WI38 (cell line): ENCODE measurements at regions not wholly inside any gene's neighbourhood (a gene's known extent, or its start where the extent isn't known, plus 50 kb on each side); places are given as distances from the start of the nearest gene placed in this dataset.

Source experiments
- H3K4me3 ChIP-seq: 2 replicates; pipeline ENCODE4 v1.5.1; 2011; ENCODE audit warnings: low read depth, mild to moderate bottlenecking, control low read depth, low read length
- TF ChIP-seq, protein P1 (sequence below): IDR thresholded peaks from 2 replicates; pipeline ENCODE4 v1.5.1; 2012; ENCODE audit warnings: low read depth, mild to moderate bottlenecking, control low read depth, low read length

DNA sequence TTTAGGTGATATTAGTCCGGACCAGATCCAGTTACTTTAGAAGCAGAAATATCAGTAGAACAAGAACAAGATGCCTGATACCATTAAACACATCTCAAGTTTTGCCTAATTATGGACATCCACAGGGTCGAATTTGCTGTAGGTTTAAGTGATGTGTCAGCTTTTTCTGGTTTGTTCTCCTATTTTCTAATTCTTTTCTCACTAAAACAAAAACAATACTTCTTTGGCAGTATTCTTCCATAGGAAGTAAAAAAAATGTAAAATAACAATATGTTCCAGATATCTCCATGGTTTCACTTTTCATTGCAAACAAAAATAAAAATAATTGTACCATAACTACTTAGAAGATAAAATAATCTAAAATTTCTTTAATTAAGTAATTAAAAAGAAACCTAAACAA, 265.7 kb downstream of the SHOX2 start:
- no peak overlapping the region for H3K4me3 ChIP-seq
- TF ChIP-seq, protein P1, sequence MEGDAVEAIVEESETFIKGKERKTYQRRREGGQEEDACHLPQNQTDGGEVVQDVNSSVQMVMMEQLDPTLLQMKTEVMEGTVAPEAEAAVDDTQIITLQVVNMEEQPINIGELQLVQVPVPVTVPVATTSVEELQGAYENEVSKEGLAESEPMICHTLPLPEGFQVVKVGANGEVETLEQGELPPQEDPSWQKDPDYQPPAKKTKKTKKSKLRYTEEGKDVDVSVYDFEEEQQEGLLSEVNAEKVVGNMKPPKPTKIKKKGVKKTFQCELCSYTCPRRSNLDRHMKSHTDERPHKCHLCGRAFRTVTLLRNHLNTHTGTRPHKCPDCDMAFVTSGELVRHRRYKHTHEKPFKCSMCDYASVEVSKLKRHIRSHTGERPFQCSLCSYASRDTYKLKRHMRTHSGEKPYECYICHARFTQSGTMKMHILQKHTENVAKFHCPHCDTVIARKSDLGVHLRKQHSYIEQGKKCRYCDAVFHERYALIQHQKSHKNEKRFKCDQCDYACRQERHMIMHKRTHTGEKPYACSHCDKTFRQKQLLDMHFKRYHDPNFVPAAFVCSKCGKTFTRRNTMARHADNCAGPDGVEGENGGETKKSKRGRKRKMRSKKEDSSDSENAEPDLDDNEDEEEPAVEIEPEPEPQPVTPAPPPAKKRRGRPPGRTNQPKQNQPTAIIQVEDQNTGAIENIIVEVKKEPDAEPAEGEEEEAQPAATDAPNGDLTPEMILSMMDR: no peak

DNA sequence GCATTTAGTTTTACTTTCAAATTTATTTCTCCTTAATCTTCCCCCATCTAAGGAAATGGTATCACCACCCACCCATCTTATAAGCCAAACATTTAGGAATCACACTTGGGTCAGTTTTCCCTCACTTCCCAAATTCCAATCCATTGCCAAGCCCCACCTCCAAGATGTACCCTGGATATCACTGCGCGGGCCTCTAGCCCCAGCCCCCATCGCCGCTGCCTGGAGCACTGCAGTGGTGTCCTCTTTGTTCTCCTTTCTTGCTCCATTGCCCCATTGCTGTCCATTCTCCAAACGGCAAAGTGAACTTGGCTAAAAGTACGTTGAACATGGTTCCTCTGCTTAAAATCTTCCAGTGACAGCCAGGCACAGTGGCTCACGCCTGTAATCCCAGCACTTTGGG, 267.8 kb downstream of the SHOX2 start:
- TF ChIP-seq, protein P1: no peak
- no peak overlapping the region for H3K4me3 ChIP-seq

- TF ChIP-seq, protein P1: no peak
- H3K4me3 ChIP-seq: no peak overlapping the region
Measured at GRCh38 chr3:157837336-157837735, 268.9 kb downstream of the SHOX2 start.

DNA sequence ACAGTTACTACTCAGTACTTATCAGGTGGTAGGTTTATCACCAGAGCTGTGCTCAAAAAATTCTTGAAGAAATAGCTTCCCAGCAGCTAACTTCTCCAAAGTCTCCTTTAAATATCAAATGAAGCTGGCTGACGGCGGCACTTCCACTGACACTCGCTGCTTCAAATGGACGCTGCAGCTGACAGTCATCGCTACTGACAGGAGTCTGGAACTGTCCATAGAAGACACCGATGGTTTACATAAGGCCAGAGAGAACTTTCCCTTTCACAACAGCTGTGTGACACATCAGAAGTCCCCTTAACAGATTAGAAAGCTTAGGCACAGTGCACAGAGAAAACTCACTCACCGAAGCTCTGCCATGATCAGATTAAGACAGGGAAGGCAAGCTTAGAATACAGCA, 270.2 kb downstream of the SHOX2 start:
- TF ChIP-seq, protein P1: no peak

DNA sequence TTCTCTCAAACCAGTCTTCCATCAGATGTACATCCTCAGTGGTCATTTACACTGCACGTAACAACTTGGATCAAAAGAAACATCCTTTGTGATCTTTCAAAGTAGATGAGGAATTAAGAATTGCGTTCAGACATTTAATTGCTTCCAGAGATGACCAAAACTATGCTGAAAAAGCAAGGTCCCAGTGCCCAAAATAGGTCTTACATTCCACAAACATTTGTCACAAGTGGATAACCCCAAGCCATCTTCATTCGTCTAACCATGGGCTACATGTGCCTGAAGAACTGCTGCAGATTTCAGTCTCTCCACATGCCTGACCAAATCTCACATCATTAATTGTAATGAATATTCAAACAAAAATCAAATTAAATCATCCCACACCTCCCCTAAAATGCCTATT, 273.6 kb downstream of the SHOX2 start:
- H3K4me3 ChIP-seq: no peak overlapping the region
- TF ChIP-seq, protein P1: no peak

More for the DNA sequence above, 270.2 kb downstream of the SHOX2 start:
- no peak overlapping the region for H3K4me3 ChIP-seq

DNA sequence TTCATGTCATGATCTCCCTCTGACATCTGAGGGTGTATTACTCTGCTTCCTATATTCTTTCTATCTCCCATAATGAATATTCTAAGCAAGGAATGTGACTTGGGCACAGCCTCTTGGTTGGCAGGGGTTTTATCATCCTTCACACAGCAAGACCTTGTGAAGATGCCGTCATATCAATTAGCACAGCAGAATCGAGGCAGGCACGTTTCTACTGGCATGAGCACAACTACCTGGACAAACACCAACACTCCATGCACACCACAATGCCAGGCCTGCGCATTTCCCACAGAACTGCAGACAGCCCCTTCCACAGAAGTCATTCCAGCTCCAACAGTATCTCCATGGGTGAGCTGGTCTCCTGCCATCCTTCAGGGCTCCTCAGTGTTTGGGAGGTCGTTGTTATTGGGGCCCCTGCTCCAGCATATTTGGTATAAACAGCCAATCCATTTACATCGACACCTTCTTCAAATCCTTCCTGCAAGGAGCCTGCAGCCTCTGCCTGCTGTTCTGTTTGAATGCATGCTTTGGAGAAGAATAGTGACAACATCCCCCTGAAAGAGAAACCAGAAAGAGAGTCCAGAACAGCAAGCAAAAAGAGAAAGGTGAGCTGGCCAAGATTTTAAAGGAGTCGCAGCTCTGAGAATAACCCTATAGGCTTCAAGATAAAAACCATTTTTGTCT, 275.5 kb downstream of the SHOX2 start:
- no peak overlapping the region for H3K4me3 ChIP-seq
- TF ChIP-seq, protein P1: no peak

- TF ChIP-seq, protein P1: no peak
- no peak overlapping the region for H3K4me3 ChIP-seq
Measured at GRCh38 chr3:157829786-157830185, 276.4 kb downstream of the SHOX2 start.
